ENCODE measurements at regions not wholly inside any gene's neighbourhood (a gene's known extent, or its start where the extent isn't known, plus 50 kb on each side); places are given as distances from the start of the nearest gene placed in this dataset.

GRCh38 chr14:48430805-48431204 is 755.4 kb upstream of the MDGA2 start:
- DNase-seq: no peak
- Histone ChIP-seq H3K9me3 (ENCODE audit: severe bottlenecking) (no peaks in the 10 kb centered on the region), H3K27me3 (ENCODE audit: insufficient read depth, low read depth, severe bottlenecking) (no peaks in the 10 kb centered on the region), H3K27ac (no peak overlapping the region), H3K4me3 (ENCODE audit: low read depth, low read length) (no peak overlapping the region), H3K36me3 (no peaks in the 10 kb centered on the region)
- no peak for TF ChIP-seq CTCF (IDR thresholded peaks at IDR 0.05; ENCODE audit: low read depth, low read length)

- DNase-seq: no peak
- Histone ChIP-seq H3K36me3 (no peaks in the 10 kb centered on the region), H3K27ac (no peak overlapping the region), H3K27me3 (ENCODE audit: insufficient read depth, low read depth, severe bottlenecking) (no peaks in the 10 kb centered on the region), H3K4me3 (ENCODE audit: low read depth, low read length) (no peak overlapping the region), H3K9me3 (ENCODE audit: severe bottlenecking) (no peaks in the 10 kb centered on the region)
- TF ChIP-seq CTCF (IDR thresholded peaks at IDR 0.05; ENCODE audit: low read depth, low read length): no peak
These were observed 754.1 kb upstream of the MDGA2 start for GRCh38 chr14:48429512-48429911.

- H3K9me3 ChIP-seq (ENCODE audit: severe bottlenecking): no peaks in the 10 kb centered on the region
- no peak overlapping the region for H3K27ac ChIP-seq
- DNase-seq: no peak
- no peaks in the 10 kb centered on the region for H3K36me3 ChIP-seq
- no peaks in the 10 kb centered on the region for H3K27me3 ChIP-seq (ENCODE audit: insufficient read depth, low read depth, severe bottlenecking)
- H3K4me3 ChIP-seq (ENCODE audit: low read depth, low read length): no peak overlapping the region
- no peak for TF ChIP-seq CTCF (IDR thresholded peaks at IDR 0.05; ENCODE audit: low read depth, low read length)
These were observed 742.5 kb upstream of the MDGA2 start for GRCh38 chr14:48417715-48418500.

GRCh38 chr14:48401321-48401720 is 725.9 kb upstream of the MDGA2 start:
- no peak for TF ChIP-seq CTCF (IDR thresholded peaks at IDR 0.05; ENCODE audit: low read depth, low read length)
- Histone ChIP-seq H3K27me3 (ENCODE audit: insufficient read depth, low read depth, severe bottlenecking) (no peaks in the 10 kb centered on the region), H3K9me3 (ENCODE audit: severe bottlenecking) (no peaks in the 10 kb centered on the region), H3K36me3 (no peaks in the 10 kb centered on the region), H3K4me3 (ENCODE audit: low read depth, low read length) (no peak overlapping the region), H3K27ac (no peak overlapping the region)
- DNase-seq: no peak

GRCh38 chr14:48398675-48399282 is 723.4 kb upstream of the MDGA2 start:
- H3K27ac ChIP-seq: no peak overlapping the region
- DNase-seq: peak; percentile 15

More at GRCh38 chr14:48398675-48399282, 723.4 kb upstream of the MDGA2 start:
- Histone ChIP-seq H3K4me3 (ENCODE audit: low read depth, low read length) (no peak overlapping the region), H3K27me3 (ENCODE audit: insufficient read depth, low read depth, severe bottlenecking) (no peaks in the 10 kb centered on the region), H3K9me3 (ENCODE audit: severe bottlenecking) (no peaks in the 10 kb centered on the region), H3K36me3 (no peaks in the 10 kb centered on the region)
- TF ChIP-seq CTCF (IDR thresholded peaks at IDR 0.05; ENCODE audit: low read depth, low read length): peak; percentile 59
